ENCODE measurements at regions not wholly inside any gene's neighbourhood (a gene's known extent, or its start where the extent isn't known, plus 50 kb on each side); places are given as distances from the start of the nearest gene placed in this dataset.

DNA sequence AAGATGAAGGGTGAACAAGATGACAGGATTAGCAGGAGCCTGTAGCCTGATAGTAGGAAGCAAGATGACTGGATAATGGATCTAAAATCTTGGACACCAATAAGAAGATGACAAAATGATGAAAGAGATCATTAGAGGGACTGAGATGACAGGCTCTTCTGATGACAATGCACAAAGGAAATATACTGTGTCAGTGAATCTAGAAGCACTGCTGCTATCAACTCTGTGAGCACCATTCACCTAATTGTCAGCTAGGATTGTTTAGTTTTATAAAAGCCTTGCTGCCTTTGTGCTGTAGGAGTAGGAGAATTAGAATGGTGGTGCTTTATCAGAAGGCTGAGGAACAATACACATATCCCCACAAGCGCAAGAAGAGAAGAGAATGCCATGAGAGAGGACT, 1127.8 kb downstream of the DTWD2 start:
- TF ChIP-seq, protein P1, sequence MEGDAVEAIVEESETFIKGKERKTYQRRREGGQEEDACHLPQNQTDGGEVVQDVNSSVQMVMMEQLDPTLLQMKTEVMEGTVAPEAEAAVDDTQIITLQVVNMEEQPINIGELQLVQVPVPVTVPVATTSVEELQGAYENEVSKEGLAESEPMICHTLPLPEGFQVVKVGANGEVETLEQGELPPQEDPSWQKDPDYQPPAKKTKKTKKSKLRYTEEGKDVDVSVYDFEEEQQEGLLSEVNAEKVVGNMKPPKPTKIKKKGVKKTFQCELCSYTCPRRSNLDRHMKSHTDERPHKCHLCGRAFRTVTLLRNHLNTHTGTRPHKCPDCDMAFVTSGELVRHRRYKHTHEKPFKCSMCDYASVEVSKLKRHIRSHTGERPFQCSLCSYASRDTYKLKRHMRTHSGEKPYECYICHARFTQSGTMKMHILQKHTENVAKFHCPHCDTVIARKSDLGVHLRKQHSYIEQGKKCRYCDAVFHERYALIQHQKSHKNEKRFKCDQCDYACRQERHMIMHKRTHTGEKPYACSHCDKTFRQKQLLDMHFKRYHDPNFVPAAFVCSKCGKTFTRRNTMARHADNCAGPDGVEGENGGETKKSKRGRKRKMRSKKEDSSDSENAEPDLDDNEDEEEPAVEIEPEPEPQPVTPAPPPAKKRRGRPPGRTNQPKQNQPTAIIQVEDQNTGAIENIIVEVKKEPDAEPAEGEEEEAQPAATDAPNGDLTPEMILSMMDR (optimal IDR thresholded peaks at IDR 0.05 in 1 of 3, IDR thresholded peaks at IDR 0.05 in 1 of 3, conservative IDR thresholded peaks at IDR 0.05 in 1 of 3; ENCODE audit: extremely low read depth in 1 of 3, insufficient read depth in 2 of 3, low read length in 3 of 3), result no peak
- TF ChIP-seq EZH2 (IDR thresholded peaks at IDR 0.05; ENCODE audit: low read length), result no peak

Measured in keratinocyte (primary cell).